Prostate gland (tissue), 2 donors: ENCODE measurements at regions not wholly inside any gene's neighbourhood (a gene's known extent, or its start where the extent isn't known, plus 50 kb on each side); places are given as distances from the start of the nearest gene placed in this dataset.

Source experiments
- DNase-seq: peaks from one replicate; pipeline ENCODE4 v3.0.0-alpha.2; 2019; ENCODE audit warnings: low spot score
- H3K27ac ChIP-seq, 2 donors: fragments of 200-600 bp; sonication (generic); 2 replicates each; pipeline ENCODE4 v1.5.1; 2017 to 2019
- H3K27me3 ChIP-seq: fragments of 200-600 bp; sonication (generic); replicated peaks from 2 replicates; pipeline ENCODE4 v1.5.1; 2019; ENCODE audit not compliant: insufficient read depth
- H3K36me3 ChIP-seq, 2 donors: fragments of 200-600 bp; sonication (generic); 1 replicate in 1 of 2; 2 replicates in 1 of 2; pipeline versions ENCODE4 v1.5.1 to v1.8.1; 2017 to 2019
- H3K4me1 ChIP-seq: fragments of 200-600 bp; sonication (generic); replicated peaks from 2 replicates; pipeline ENCODE4 v1.5.1; 2019
- H3K4me3 ChIP-seq, 2 donors: fragments of 200-600 bp; sonication (generic); 2 replicates each; pipeline ENCODE4 v1.5.1; 2017 to 2019
- H3K9me3 ChIP-seq: fragments of 200-600 bp; sonication (generic); 2 replicates; pipeline ENCODE4 v1.5.1; 2017
- POLR2A ChIP-seq: fragments of 450-650 bp; IDR thresholded peaks from one replicate; pipeline ENCODE4 v1.6.1; 2016; ENCODE audit warnings: antibody characterized with exemption, mild to moderate bottlenecking
- POLR2AphosphoS5 ChIP-seq: sonication (generic); formaldehyde crosslinking; IDR thresholded peaks from one replicate; pipeline ENCODE4 v1.6.1; 2017; ENCODE audit warnings: antibody characterized with exemption
- WGBS: methylation state at CpG from one replicate; pipeline ENCODE4 v1.1.5; 2018; 5-methylcytosine and 5-hydroxymethylcytosine counted together
- intact Hi-C: fragments of 100-400 bp; cut with DNase I; formaldehyde crosslinking; loops from one replicate; pipeline ENCODE4 v1.14.2; 2022
- TF ChIP-seq, protein P1 (sequence below), 4 experiments: fragments of 200-600 bp in 2 of 4; fragments of 450-650 bp in 2 of 4; sonication (generic) in 2 of 4; IDR thresholded peaks; 1 replicate in 3 of 4; 2 replicates in 1 of 4; pipeline ENCODE4 v1.5.1; 2016 to 2019; ENCODE audit warnings: antibody characterized with exemption in 4 of 4, mild to moderate bottlenecking in 2 of 4, moderate library complexity in 2 of 4

DNA sequence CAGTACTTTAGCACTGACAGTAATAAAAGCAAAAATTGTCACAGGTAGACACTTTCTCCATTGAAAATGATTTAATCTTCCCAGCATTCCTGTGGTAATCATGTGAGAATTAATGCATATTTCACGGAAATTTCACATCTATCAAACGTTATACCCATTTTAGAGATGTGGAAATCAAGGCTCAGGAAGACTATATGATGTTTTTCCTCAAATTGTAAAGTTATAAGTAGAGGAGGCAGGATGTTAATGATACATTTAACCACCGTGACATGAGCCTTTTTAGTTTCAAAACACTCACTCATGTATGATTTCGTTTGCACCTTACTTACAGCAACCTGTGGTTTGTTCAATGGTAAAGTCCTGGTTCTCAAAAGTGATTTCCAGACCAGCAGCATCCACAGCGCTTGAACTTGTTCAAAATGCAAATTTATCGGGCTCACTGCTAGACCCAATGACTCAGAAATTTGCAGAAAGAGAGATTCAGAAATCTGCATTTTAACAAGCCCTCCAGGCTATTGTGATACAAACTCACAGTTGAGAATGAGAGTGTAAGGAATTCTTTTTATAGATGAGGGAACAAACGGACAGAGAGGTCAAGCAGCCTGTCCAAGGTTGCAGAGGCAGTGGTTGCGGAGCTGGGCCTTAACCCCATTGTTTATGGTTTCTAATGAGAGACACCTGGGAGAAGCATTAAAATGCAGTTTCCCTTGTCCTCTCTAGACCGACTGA, 654.8 kb upstream of the TBX3 start:
- intact Hi-C loops, result no loop called here
- DNase-seq, result no peak
- H3K27ac ChIP-seq, result no peak overlapping the region
- H3K4me3 ChIP-seq, result no peak overlapping the region
- no peaks in the 10 kb centered on the region for H3K4me1 ChIP-seq
- H3K36me3 ChIP-seq, result no peaks in the 10 kb centered on the region
- 81% methylated on average over 9 of the region's 9 CpGs for WGBS
- no peaks in the 10 kb centered on the region for H3K27me3 ChIP-seq
- TF ChIP-seq POLR2A, result no peak
- no peak for TF ChIP-seq POLR2AphosphoS5
- H3K9me3 ChIP-seq, result no peaks in the 10 kb centered on the region

DNA sequence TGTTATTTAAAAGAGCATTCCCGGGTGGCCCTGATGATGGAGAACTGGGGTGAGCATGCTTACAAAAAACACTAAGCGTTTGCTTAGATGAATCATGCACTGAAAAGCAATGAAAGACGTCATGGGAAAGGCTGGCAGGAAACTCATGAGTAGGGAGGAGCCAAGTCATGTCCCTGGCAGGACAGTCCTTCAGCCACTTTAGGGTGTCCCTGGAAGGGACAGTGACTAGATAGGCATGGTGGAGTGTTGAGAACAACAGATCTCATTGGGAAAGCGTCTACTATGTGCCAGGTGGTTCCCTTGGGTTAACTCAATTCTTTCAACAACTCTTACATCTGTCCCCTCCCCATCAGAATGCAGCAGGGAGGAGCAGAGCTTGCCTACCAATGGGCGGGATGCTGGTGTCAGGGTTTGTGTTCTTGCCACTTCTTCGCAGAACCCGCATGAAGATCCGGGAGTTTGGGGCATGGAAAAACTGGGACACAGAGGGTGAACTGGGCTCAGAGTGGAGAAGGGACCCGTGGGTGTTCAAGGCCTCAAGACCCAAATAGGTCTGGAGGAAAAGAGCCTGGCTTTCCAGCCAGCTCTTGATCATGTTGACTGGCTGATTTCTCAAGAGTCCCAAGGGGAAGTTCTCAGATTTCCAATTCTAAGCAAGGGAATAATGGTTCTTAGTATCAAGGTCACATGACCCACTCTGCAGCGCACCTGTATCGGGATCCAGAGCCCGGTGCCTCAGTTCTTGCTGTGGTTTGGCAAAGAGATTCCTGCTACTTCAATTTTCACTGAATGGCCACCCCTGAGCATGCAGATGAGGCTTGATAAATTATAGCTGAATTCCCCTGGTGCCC, 653.9 kb upstream of the TBX3 start:
- DNase-seq, result peak; percentile 47
- TF ChIP-seq POLR2AphosphoS5 (peak; percentile 65), POLR2A (no peak)
- TF ChIP-seq, protein P1, sequence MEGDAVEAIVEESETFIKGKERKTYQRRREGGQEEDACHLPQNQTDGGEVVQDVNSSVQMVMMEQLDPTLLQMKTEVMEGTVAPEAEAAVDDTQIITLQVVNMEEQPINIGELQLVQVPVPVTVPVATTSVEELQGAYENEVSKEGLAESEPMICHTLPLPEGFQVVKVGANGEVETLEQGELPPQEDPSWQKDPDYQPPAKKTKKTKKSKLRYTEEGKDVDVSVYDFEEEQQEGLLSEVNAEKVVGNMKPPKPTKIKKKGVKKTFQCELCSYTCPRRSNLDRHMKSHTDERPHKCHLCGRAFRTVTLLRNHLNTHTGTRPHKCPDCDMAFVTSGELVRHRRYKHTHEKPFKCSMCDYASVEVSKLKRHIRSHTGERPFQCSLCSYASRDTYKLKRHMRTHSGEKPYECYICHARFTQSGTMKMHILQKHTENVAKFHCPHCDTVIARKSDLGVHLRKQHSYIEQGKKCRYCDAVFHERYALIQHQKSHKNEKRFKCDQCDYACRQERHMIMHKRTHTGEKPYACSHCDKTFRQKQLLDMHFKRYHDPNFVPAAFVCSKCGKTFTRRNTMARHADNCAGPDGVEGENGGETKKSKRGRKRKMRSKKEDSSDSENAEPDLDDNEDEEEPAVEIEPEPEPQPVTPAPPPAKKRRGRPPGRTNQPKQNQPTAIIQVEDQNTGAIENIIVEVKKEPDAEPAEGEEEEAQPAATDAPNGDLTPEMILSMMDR (IDR thresholded peaks at IDR 0.05), result no peak
- 73% methylated on average over 12 of the region's 12 CpGs for WGBS

DNA sequence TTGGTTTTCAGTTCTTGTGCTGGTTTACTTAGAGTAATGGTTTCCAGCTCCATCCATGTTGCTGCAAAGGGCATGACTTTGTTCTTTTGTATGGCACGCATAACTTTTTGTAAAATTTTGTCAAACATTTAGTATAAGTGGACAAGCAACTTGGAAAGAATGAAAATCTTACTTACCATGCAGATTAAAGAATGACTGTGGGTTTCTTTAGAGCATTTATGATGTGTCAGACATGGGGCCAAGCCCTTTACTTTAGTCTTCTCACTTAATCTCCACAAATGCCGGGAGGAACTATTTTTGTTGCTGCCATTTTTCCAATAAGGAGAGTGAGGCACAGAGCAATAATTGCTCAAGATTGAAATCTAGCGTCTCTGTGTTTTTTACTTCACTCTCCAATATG, 652.5 kb upstream of the TBX3 start:
- TF ChIP-seq POLR2AphosphoS5 (no peak), POLR2A (no peak)
- TF ChIP-seq, protein P1 (IDR thresholded peaks at IDR 0.05), result no peak
- Histone ChIP-seq H3K27ac (no peak overlapping the region), H3K4me1 (no peaks in the 10 kb centered on the region), H3K4me3 (no peak overlapping the region), H3K9me3 (no peaks in the 10 kb centered on the region), H3K36me3 (no peaks in the 10 kb centered on the region), H3K27me3 (no peaks in the 10 kb centered on the region)
- intact Hi-C loops, result no loop called here
- DNase-seq, result no peak
- 93% methylated on average over 3 of the region's 3 CpGs for whole genome bisulfite sequencing

More for the DNA sequence above, 653.9 kb upstream of the TBX3 start:
- Histone ChIP-seq H3K36me3 (no peaks in the 10 kb centered on the region), H3K27ac (no peak overlapping the region), H3K4me3 (no peak overlapping the region), H3K4me1 (no peaks in the 10 kb centered on the region), H3K9me3 (no peaks in the 10 kb centered on the region), H3K27me3 (no peaks in the 10 kb centered on the region)
- intact Hi-C loops, result no loop called here

- no peak for DNase-seq
- Histone ChIP-seq H3K4me1 (no peaks in the 10 kb centered on the region), H3K4me3 (no peak overlapping the region), H3K27ac (no peak overlapping the region), H3K36me3 (no peaks in the 10 kb centered on the region), H3K27me3 (no peaks in the 10 kb centered on the region), H3K9me3 (no peaks in the 10 kb centered on the region)
- intact Hi-C loops, result no loop called here
- TF ChIP-seq POLR2AphosphoS5 (no peak), POLR2A (no peak)
- TF ChIP-seq, protein P1 (IDR thresholded peaks at IDR 0.05), result no peak
- 94% methylated on average over 9 of the region's 9 CpGs for WGBS
Observed at GRCh38 chr12:115335594-115335993, 651.6 kb upstream of the TBX3 start.

GRCh38 chr12:115335048-115335447, 651.1 kb upstream of the TBX3 start:
- Histone ChIP-seq H3K4me1 (no peaks in the 10 kb centered on the region), H3K9me3 (no peaks in the 10 kb centered on the region), H3K4me3 (no peak overlapping the region), H3K36me3 (no peaks in the 10 kb centered on the region), H3K27me3 (no peaks in the 10 kb centered on the region), H3K27ac (no peak overlapping the region)
- intact Hi-C loops, result no loop called here
- no peak for DNase-seq
- 72% methylated on average over 2 of the region's 2 CpGs for WGBS
- no peak for TF ChIP-seq POLR2A
- TF ChIP-seq POLR2AphosphoS5, result no peak
- TF ChIP-seq, protein P1 (IDR thresholded peaks at IDR 0.05), result no peak
